Dermis microvascular lymphatic vessel endothelial cell (primary cell): ENCODE measurements at regions not wholly inside any gene's neighbourhood (a gene's known extent, or its start where the extent isn't known, plus 50 kb on each side); places are given as distances from the start of the nearest gene placed in this dataset.

ENCODE experiments used
- DNase-seq, 2 donors: peaks; one replicate each; pipeline versions ENCODE4 v3.0.0 to v3.0.0-alpha.2; 2010; ENCODE audit warnings: low read depth in 2 of 2

DNA sequence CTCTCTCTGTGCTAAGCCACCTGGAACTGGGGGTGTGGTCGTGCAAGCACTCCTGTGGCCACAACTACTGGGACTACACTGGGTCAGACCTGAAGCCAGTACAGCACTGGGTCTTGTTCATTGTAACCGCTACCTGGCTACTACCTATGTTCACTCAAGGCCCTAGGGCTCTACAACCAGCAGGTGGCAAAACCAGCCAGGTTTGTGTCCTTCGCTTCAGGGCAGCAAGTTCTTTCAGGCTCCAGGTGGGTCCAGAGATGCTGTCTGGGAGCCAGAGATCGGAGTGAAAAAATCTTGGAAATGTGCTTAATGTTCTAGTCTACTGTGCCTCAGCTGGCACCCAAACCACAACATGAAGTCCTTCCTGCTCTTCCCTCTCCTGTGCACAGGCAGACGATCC, 171.6 kb upstream of the SORCS1 start:
- no peak for DNase-seq

GRCh38 chr10:107317592-107317991, 153.1 kb upstream of the SORCS1 start:
- DNase-seq = no peak

DNA sequence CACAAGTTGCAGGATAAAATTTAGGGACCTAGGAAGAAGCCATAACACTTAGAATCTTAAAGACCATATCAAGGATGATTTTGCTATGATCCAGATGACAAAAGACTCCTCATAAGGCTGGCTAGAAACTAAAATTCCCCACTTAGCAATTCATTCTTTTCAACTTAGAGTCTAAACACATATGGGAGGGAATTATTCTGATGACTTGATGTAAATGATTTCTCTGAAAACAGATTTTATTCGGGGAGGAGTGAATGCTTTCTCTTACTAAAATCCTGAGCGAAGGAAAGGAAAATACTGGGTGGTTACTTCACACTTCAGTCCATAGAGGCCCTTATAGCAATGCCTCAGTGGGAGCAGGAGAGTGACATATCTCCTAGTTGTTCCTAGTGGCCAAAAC, 138.7 kb upstream of the SORCS1 start:
- DNase-seq = no peak

- no peak for DNase-seq
Measured at GRCh38 chr10:107299606-107300005, 135.1 kb upstream of the SORCS1 start.

DNA sequence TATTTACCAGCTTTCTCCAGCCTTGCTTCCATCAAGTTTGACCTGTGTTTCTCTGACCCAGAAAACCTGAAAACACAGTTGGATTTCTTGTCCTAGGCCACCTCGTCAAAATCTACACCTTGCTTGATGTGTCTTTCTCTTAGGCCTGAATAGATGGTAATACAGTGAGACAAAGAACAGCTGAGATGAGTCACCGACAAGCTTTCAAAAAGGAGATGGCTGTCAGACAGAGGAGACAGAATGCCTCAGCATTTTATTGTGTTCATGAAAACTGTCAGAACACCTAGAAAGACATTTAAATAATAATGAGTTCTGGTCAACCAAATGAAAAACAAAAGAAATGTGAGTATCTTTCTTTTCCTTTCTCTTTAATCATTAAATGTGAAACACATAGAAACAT, 119.7 kb upstream of the SORCS1 start:
- no peak for DNase-seq

DNA sequence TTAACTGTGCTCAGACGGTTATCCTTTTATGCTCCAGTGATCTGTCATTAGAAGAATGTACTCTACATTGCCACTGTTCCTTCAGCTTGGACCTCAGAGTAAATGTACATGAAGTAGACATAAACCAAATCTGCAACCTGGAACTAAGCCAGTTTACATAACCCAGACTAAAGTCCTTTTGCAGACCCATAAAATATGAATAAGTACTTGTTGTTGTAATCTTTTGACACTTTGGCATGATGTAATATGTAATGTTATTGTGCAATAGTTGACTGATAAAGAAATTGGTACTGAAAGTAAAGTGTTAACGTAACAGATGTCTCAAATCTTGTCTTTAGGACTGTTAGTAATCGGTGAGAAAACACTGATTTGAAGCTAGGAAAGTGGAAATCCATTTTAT, 115.8 kb upstream of the SORCS1 start:
- DNase-seq = no peak

DNA sequence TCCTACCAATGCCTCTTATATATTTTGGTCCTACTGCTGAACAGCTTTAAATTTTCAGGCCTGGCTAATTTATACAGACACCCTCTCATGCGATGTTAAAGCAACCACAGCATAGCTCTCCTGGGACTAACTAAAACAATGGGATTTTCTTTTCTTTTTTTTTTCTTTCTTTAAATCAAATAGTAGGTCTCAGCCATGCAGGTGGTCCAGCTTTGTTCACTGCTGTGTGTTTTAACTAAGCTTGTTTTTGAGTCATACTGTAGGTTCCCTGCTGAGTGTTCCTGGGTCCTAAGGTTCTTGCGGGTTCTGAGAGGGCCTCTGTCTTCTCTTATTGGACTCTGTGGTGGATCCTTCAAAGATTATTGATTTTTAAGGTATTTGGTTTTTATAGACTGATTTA, 113.1 kb upstream of the SORCS1 start:
- no peak for DNase-seq

- no peak for DNase-seq
Measured at GRCh38 chr10:107275806-107276205, 111.3 kb upstream of the SORCS1 start.

- no peak for DNase-seq
Measured at GRCh38 chr10:107269626-107270025, 105.1 kb upstream of the SORCS1 start.

GRCh38 chr10:107264742-107265141, 100.2 kb upstream of the SORCS1 start:
- no peak for DNase-seq

- DNase-seq = no peak
Measured at GRCh38 chr10:107244122-107244521, 79.6 kb upstream of the SORCS1 start.

- DNase-seq = no peak
Measured at GRCh38 chr10:107238275-107238674, 73.8 kb upstream of the SORCS1 start.

DNA sequence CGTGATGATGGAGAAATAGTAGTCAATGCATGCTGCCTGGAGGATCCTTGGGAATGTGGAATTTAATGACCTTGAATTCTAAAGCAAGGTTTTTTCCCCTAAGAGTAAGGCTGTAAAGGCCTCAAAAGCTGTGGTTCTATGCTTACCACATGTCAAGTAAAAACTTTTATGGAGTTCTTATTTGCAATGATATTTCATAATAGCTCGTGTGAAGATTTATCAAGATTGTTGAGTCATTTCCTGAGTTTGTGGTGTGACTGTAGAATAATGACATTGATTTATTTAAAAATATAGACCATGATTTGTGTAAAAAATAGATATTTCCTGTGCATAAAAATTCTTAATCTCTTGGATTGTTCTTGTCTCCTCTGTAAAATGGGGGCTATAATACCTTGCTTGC, 67.5 kb upstream of the SORCS1 start:
- DNase-seq = no peak

DNA sequence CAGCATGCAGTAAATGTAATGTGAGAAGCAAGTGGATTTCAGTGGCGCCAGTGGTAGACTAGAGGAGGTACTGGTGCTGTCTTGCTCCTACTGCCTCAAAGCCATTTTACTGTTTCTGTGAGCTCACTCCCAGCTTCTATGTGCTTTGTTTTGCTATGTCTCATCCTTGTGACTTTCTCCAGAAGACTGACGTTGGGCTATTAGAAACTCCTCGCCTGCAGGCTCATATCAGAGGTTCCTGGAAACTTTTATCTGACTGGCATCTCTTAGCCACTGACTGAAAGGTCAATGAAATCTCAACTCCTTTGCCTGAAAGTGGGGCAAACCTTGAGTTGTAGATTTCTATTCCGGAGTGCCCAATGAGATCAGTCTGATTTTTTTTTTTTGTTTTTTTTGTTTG, 66.4 kb upstream of the SORCS1 start:
- DNase-seq = no peak

GRCh38 chr10:107215681-107216080, 51.2 kb upstream of the SORCS1 start:
- DNase-seq = no peak
